SW480 (cell line): ENCODE measurements at regions not wholly inside any gene's neighbourhood (a gene's known extent, or its start where the extent isn't known, plus 50 kb on each side); places are given as distances from the start of the nearest gene placed in this dataset.
"Not testable (repeated sequence)": the region's sequence is repeated elsewhere in the genome, so short reads cannot be mapped to it uniquely, and the experiment has no call there.

ENCODE experiments used
- DNase-seq: peaks from one replicate; pipeline ENCODE4 v3.0.0-alpha.2; 2016; ENCODE audit warnings: low spot score

DNA sequence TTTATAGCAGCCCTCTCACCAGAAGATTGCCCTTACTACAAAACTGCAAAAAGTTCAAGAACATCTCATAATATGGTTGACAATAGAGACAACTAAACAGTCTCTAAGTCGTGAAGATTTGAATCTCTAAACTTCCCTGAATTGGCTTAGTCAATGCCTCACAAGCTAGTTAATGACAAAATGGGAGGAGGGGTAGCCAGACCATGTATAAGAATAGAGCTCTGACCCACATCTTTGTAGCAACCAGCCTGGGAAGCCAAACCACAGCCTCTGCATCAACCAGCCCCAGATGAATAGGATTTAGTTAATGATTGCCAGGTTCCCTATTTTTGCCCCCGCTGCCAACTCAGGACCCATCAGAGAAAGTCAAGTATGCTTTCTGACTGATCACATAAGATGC, 1265.9 kb upstream of the PCDH10 start:
- DNase-seq: not testable (repeated sequence)

- not testable (repeated sequence) for DNase-seq
These were observed 1223.4 kb upstream of the PCDH10 start for GRCh38 chr4:131925662-131926061.

DNA sequence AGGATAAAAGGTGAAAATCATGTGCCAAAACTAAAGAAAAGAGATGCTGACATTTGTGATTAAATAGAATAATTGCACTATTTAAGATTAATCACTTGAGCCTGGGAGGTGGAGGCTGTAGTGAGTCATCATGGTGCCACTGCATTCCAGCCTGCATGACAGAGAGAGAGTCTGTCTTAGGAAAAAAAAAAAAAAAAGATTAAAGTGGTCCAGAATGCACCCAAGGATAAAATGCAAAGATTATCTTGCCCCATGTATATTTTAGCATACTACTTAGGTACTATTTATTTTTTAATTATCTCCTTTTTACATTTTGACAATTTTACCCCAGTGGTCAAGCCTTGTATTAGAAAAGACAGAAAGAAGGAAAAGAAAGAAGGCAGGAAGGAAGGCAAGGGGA, 1181.4 kb upstream of the PCDH10 start:
- not testable (repeated sequence) for DNase-seq

GRCh38 chr4:131974730-131975129, 1174.4 kb upstream of the PCDH10 start:
- DNase-seq: no peak

- DNase-seq: not testable (repeated sequence)
These were observed 1173.6 kb upstream of the PCDH10 start for GRCh38 chr4:131975276-131976132.

GRCh38 chr4:131976133-131977002, 1172.7 kb upstream of the PCDH10 start:
- DNase-seq: not testable (repeated sequence)

DNA sequence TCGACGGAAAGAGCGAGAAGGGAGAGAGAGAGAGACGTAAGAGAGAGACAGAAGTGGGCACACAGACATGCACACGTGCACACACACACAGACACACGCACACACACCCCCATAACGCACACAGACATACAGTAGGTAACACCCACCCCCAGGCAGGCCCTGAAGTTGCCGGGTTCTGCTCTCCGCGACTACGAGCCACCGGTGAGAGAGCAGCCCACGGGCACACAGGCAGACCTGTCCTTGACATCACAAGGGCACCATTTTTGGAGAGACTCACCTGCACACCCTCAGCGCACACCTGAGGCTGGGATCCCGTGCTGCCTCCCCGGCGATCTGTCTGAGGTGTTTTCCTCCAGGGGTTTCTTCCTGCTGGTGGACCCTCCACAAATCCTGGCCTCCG, 1171.0 kb upstream of the PCDH10 start:
- no peak for DNase-seq

- DNase-seq: no peak
These were observed 1159.5 kb upstream of the PCDH10 start for GRCh38 chr4:131989576-131989975.

DNA sequence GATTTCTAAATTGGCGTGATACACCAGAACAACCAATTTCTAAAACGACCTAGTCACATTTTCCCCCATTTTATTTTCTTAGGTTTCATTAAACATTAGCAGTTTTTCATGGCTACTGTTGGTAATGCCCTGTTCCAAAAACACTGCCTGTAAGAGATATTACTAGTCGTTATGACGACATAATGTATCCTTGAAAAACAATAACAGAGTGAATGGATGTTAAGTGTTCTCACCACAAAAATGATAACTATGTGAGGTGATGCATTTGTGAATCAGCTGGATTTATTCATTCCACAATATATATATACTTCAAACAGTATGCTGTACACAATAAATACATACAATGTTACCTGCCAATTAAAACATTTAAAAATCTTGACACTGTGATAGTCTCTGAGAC, 1147.6 kb upstream of the PCDH10 start:
- DNase-seq: no peak

GRCh38 chr4:132003593-132003992, 1145.5 kb upstream of the PCDH10 start:
- no peak for DNase-seq

- no peak for DNase-seq
These were observed 1133.8 kb upstream of the PCDH10 start for GRCh38 chr4:132015321-132015720.

GRCh38 chr4:132016703-132017350, 1132.3 kb upstream of the PCDH10 start:
- DNase-seq: no peak

DNA sequence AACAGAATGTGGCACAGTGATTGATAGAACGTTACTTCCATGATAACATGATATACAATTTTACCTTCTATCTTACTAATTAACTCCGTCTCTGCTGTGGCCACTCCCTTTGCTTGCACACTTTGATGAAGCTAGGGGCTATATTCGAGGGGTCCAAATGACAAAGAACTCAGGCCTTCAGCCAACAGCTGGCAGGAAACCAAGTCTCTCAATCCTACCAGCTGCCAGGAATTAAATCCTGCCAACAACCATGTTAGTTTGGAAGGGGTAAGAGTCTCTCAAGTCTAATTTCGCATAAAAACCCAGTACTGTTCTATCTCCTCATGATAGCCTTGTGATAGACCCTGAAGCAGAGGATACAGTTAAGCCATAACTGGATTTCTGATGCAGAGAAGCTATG, 1122.9 kb upstream of the PCDH10 start:
- no peak for DNase-seq

GRCh38 chr4:132026816-132027215, 1122.3 kb upstream of the PCDH10 start:
- no peak for DNase-seq

- no peak for DNase-seq
These were observed 1092.6 kb upstream of the PCDH10 start for GRCh38 chr4:132056496-132056895.

- DNase-seq: no peak
These were observed 1089.9 kb upstream of the PCDH10 start for GRCh38 chr4:132059227-132059626.

- DNase-seq: no peak
These were observed 1086.4 kb upstream of the PCDH10 start for GRCh38 chr4:132062611-132063239.

- DNase-seq: no peak
These were observed 1085.3 kb upstream of the PCDH10 start for GRCh38 chr4:132063829-132064228.

DNA sequence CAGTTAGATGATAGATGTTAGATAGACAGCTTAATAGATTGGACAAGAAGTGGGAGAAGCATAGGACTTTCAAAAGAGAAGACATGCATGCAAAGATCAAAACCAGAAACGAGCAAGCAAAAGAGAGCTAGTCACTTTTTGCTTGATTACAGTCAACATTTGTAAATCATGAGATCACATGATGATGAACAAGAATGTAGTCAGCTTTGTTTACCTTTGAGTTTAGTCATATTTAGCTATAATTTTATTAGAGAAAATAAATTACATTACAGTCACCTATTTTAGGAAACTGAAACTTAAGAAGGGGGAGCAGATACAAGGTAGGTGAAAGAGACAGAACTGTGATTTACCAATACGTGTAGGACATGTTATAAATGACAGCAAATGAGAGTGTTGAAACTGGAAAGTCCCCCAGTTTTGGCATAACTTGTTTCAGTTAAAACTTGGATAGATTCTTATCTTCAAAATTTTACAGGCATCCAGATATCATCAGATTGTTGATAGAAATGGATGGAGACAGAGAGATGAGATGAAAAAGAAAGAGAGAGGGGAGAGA, 1083.1 kb upstream of the PCDH10 start:
- no peak for DNase-seq

DNA sequence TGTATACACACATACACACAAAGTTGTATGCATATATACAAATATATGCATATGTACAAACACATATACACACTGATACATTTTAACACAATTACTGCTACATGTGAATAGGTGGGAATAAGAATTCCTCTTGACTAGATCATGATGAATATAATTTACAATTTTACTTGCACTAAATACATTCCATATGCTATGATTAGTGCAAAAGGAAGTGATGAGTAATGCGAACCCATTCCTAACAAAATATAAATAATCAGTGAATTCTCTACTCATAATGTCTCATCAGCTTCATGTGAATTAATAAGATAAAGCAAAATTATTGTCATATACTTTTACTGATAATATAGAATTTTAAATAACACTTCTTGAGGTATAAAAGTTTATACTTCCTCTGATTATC, 1077.3 kb upstream of the PCDH10 start:
- no peak for DNase-seq

DNA sequence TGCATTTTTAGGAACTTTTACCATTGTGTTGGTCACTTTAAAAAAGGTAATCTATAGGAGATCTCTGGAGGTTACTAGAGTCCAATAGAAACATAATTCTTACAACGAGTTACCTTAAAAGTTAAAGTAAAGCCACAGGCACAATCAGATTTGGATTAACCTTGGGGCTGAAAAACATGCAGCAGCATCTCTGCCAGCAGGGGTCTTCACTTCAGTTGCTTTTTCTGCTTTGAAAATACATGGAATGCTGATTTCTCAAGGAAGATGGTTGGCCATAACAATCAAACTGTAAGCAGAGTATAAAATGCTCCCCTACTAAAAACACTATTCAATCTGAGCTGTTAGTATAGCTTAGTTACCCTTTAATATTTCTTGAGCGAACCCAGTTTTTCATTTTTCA, 1072.3 kb upstream of the PCDH10 start:
- no peak for DNase-seq

DNA sequence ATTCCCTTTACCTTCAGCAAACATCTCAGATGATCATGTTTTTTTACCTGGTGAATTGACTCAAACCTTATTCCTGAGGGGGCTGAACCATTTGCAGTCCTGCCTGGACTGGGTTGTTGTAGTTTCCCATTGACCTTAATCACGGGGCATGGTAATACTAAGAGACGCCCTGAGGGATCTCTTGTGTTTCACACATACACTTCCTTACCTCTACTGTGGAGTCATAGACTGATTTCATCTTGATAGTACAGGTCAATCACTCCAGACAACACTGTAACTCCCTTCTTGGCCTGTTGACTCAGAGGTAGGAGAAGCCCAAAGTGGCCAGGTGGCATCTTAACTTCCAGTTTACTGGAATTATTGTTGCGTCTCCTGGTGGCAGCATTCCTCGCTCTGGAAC, 1064.0 kb upstream of the PCDH10 start:
- DNase-seq: no peak
